Panc1 (cell line): ENCODE measurements at regions not wholly inside any gene's neighbourhood (a gene's known extent, or its start where the extent isn't known, plus 50 kb on each side); places are given as distances from the start of the nearest gene placed in this dataset.

ENCODE experiments used
- ATAC-seq: fragments of 200-7000 bp; cut with Tn5 transposase; 2 replicates; pipeline ENCODE4 v1.9.1; 2020; ENCODE audit warnings: mild to moderate bottlenecking, moderate library complexity
- BruUV-seq: library from RNA; stranded (reverse); fragments of 400-500 nt; replicated peaks from 2 replicates; lab custom pipeline; 2021; lab: Mats Ljungman, UMichigan
- CTCF ChIA-PET: fragments of 300-600 bp; sonication (Branson Sonifier 250); formaldehyde crosslinking; loops from one replicate; lab custom pipeline; 2022; ENCODE audit warnings: antibody characterized with exemption; lab: Charles Lee
- POLR2A ChIA-PET: fragments of 300-600 bp; sonication (Branson Sonifier 250); formaldehyde crosslinking; loops from one replicate; lab custom pipeline; 2022; ENCODE audit warnings: antibody characterized with exemption; lab: Charles Lee
- DNase-seq: peaks from one replicate; pipeline ENCODE4 v3.0.0-alpha.2; 2010; ENCODE audit warnings: low read depth, low spot score
- H3K27ac ChIP-seq: 2 replicates; pipeline ENCODE4 v1.5.1; 2011; ENCODE audit warnings: mild to moderate bottlenecking, low read length, inconsistent platforms
- H3K27me3 ChIP-seq: fragments of 200-500 bp; sonication (Bioruptor generic); 2 replicates; pipeline ENCODE4 v1.6.0; 2014; ENCODE audit warnings: low read length, inconsistent platforms; ENCODE audit not compliant: control insufficient read depth, insufficient read depth
- H3K36me3 ChIP-seq: fragments of 200-500 bp; sonication (Bioruptor generic); 2 replicates; pipeline ENCODE4 v1.5.1; 2014; ENCODE audit warnings: inconsistent platforms, mild to moderate bottlenecking, low read length, moderate library complexity; ENCODE audit not compliant: control insufficient read depth, insufficient read depth
- H3K4me1 ChIP-seq: 2 replicates; pipeline ENCODE4 v1.5.1; 2011; ENCODE audit warnings: inconsistent platforms, mild to moderate bottlenecking, low read length, moderate library complexity; ENCODE audit not compliant: control insufficient read depth, insufficient read depth
- H3K4me3 ChIP-seq, 2 experiments: 2 replicates each; pipeline ENCODE4 v1.5.1; 2011 to 2012; ENCODE audit warnings: low read depth in 2 of 2, low read length in 2 of 2, mild to moderate bottlenecking in 2 of 2, inconsistent platforms in 1 of 2, moderate library complexity in 1 of 2
- H3K9me3 ChIP-seq: fragments of 200-500 bp; sonication (Bioruptor generic); 2 replicates; pipeline ENCODE4 v1.5.1; 2014; ENCODE audit warnings: low read depth, mild to moderate bottlenecking, inconsistent platforms, low read length, moderate library complexity; ENCODE audit not compliant: control insufficient read depth, insufficient read depth
- POLR2AphosphoS5 ChIP-seq: IDR thresholded peaks from 2 replicates; pipeline ENCODE4 v1.6.1; 2012; ENCODE audit warnings: mild to moderate bottlenecking, low read depth, low read length, moderate library complexity
- SIN3A ChIP-seq: IDR thresholded peaks from 2 replicates; pipeline ENCODE4 v1.6.1; 2012; ENCODE audit warnings: low read depth, mild to moderate bottlenecking, low read length, moderate library complexity, borderline replicate concordance; ENCODE audit not compliant: insufficient read depth
- TCF7L2 ChIP-seq: IDR thresholded peaks from 2 replicates; pipeline ENCODE4 v1.6.1; 2011; ENCODE audit warnings: mild to moderate bottlenecking, low read depth, low read length, inconsistent platforms
- in situ Hi-C: cut with HindIII; loops from 2 replicates; pipeline ENCODE4 v1.10.0; 2016; ENCODE audit warnings: low sequenced_read_pairs, low pct_unique_long_range_greater_than_20kb
- intact Hi-C: fragments of 100-400 bp; cut with micrococcal nuclease; formaldehyde crosslinking; loops from one replicate; pipeline ENCODE4 v1.10.0; 2022; ENCODE audit not compliant: unreplicated experiment
- TF ChIP-seq, protein P1 (sequence below): fragments of 450-650 bp; IDR thresholded peaks from 2 replicates; pipeline ENCODE4 v1.5.1; 2017; ENCODE audit warnings: mild to moderate bottlenecking
- TF ChIP-seq, protein P2 (sequence below), 2 experiments: IDR thresholded peaks; 2 replicates each; pipeline ENCODE4 v1.6.1; 2011 to 2012; ENCODE audit warnings: low read depth in 2 of 2, control low read depth in 1 of 2, low read length in 1 of 2, mild to moderate bottlenecking in 1 of 2, moderate library complexity in 1 of 2; ENCODE audit not compliant: insufficient read depth in 1 of 2

DNA sequence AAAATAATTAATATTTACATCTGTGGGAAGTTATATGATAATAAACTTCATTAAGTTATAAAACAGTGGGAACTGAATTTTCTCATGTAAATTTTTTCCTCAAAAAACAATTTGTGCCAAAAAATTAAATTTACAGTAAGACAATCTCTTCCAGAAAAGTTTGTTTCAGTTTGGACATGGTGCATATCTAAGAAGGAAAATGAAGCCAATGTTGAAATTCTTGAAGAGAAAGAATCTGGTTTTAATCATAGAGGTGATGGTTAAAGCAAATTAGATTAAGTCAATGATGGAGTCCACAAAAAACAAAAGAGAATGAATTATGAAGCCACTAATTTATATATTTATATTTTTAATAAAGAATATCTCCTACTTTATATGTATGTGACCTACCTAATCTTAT, 457.2 kb upstream of the SLITRK1 start:
- Histone ChIP-seq H3K27me3 (no peaks in the 10 kb centered on the region), H3K36me3 (no peaks in the 10 kb centered on the region), H3K27ac (no peak overlapping the region), H3K4me1 (no peaks in the 10 kb centered on the region), H3K4me3 (no peak overlapping the region), H3K9me3 (no peaks in the 10 kb centered on the region)
- intact Hi-C loops: no loop called here
- DNase-seq: no peak
- in situ Hi-C loops: no loop called here
- POLR2A ChIA-PET: no interaction called here
- TF ChIP-seq SIN3A: no peak
- TF ChIP-seq, protein P1, sequence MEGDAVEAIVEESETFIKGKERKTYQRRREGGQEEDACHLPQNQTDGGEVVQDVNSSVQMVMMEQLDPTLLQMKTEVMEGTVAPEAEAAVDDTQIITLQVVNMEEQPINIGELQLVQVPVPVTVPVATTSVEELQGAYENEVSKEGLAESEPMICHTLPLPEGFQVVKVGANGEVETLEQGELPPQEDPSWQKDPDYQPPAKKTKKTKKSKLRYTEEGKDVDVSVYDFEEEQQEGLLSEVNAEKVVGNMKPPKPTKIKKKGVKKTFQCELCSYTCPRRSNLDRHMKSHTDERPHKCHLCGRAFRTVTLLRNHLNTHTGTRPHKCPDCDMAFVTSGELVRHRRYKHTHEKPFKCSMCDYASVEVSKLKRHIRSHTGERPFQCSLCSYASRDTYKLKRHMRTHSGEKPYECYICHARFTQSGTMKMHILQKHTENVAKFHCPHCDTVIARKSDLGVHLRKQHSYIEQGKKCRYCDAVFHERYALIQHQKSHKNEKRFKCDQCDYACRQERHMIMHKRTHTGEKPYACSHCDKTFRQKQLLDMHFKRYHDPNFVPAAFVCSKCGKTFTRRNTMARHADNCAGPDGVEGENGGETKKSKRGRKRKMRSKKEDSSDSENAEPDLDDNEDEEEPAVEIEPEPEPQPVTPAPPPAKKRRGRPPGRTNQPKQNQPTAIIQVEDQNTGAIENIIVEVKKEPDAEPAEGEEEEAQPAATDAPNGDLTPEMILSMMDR: no peak
- TF ChIP-seq, protein P2, sequence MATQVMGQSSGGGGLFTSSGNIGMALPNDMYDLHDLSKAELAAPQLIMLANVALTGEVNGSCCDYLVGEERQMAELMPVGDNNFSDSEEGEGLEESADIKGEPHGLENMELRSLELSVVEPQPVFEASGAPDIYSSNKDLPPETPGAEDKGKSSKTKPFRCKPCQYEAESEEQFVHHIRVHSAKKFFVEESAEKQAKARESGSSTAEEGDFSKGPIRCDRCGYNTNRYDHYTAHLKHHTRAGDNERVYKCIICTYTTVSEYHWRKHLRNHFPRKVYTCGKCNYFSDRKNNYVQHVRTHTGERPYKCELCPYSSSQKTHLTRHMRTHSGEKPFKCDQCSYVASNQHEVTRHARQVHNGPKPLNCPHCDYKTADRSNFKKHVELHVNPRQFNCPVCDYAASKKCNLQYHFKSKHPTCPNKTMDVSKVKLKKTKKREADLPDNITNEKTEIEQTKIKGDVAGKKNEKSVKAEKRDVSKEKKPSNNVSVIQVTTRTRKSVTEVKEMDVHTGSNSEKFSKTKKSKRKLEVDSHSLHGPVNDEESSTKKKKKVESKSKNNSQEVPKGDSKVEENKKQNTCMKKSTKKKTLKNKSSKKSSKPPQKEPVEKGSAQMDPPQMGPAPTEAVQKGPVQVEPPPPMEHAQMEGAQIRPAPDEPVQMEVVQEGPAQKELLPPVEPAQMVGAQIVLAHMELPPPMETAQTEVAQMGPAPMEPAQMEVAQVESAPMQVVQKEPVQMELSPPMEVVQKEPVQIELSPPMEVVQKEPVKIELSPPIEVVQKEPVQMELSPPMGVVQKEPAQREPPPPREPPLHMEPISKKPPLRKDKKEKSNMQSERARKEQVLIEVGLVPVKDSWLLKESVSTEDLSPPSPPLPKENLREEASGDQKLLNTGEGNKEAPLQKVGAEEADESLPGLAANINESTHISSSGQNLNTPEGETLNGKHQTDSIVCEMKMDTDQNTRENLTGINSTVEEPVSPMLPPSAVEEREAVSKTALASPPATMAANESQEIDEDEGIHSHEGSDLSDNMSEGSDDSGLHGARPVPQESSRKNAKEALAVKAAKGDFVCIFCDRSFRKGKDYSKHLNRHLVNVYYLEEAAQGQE (IDR thresholded peaks at IDR 0.05; ENCODE audit: insufficient read depth in 1 of 2, low read depth in 2 of 2, low read length in 1 of 2): no peak
- no peak for TF ChIP-seq POLR2AphosphoS5
- no peak for TF ChIP-seq TCF7L2
- CTCF ChIA-PET: no interaction called here
- ATAC-seq: no peak
- no TSS peak for BruUV-seq

DNA sequence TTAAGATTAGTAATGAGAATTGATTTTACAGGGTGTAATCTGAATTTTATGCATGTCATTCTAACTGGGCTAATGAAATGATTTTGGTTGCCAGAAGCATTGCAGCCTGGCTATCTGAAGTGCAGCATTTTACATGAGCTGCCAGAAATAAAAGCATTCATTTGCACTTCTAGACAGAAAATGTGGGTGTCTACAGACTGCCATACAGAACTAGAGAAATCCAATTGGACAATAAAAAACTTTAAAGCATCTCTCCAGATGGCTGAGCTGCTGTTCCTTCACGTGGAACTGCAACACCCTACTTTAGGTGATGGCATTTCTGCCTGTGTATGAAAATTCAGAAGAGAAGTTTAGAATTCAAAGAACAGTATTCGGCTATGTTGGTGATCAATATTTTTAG, 450.1 kb upstream of the SLITRK1 start:
- no peaks in the 10 kb centered on the region for H3K9me3 ChIP-seq
- intact Hi-C loops: no loop called here
- H3K27me3 ChIP-seq: no peaks in the 10 kb centered on the region
- in situ Hi-C loops: no loop called here
- CTCF ChIA-PET: no interaction called here
- H3K36me3 ChIP-seq: no peaks in the 10 kb centered on the region
- TF ChIP-seq, protein P2 (IDR thresholded peaks at IDR 0.05; ENCODE audit: insufficient read depth in 1 of 2, low read depth in 2 of 2, low read length in 1 of 2): no peak
- TF ChIP-seq, protein P1: no peak
- TF ChIP-seq SIN3A: no peak
- TF ChIP-seq TCF7L2: no peak
- no peak for TF ChIP-seq POLR2AphosphoS5
- POLR2A ChIA-PET: no interaction called here
- BruUV-seq: no TSS peak
- H3K4me1 ChIP-seq: no peaks in the 10 kb centered on the region
- no peak overlapping the region for H3K4me3 ChIP-seq
- no peak overlapping the region for H3K27ac ChIP-seq
- ATAC-seq (no peak), DNase-seq (no peak)
